H9 (cell line): ENCODE measurements at regions not wholly inside any gene's neighbourhood (a gene's known extent, or its start where the extent isn't known, plus 50 kb on each side); places are given as distances from the start of the nearest gene placed in this dataset.
A peak's percentile ranks its signal among the peaks of the same experiment; 100 is the strongest.

Experiments used
- DNase-seq: peaks from one replicate; pipeline ENCODE4 v3.0.0-alpha.2; 2017
- H2AFZ ChIP-seq: one replicate; pipeline ENCODE4 v1.6.1; 2013; ENCODE audit warnings: mild to moderate bottlenecking, low read length, control low read depth, moderate library complexity
- H2AK5ac ChIP-seq: 2 replicates; pipeline ENCODE4 v1.6.1; 2013; ENCODE audit warnings: low read length, control low read depth, mixed read lengths; ENCODE audit not compliant: insufficient read length
- H2BK120ac ChIP-seq: one replicate; pipeline ENCODE4 v1.6.1; 2013; ENCODE audit warnings: low read depth, mild to moderate bottlenecking, low read length, control low read depth, inconsistent platforms; ENCODE audit not compliant: poor library complexity, severe bottlenecking
- H2BK12ac ChIP-seq: 2 replicates; pipeline ENCODE4 v1.6.1; 2013; ENCODE audit warnings: low read length, control low read depth, mixed read lengths, low read depth; ENCODE audit not compliant: insufficient read length
- H2BK15ac ChIP-seq: 2 replicates; pipeline ENCODE4 v1.6.1; 2013; ENCODE audit warnings: low read depth, low read length, control low read depth
- H2BK20ac ChIP-seq: one replicate; pipeline ENCODE4 v1.6.1; 2013; ENCODE audit warnings: low read depth, mild to moderate bottlenecking, low read length, control low read depth, inconsistent platforms; ENCODE audit not compliant: poor library complexity, severe bottlenecking
- H2BK5ac ChIP-seq: 2 replicates; pipeline ENCODE4 v1.6.1; 2013; ENCODE audit warnings: low read length, control low read depth, mixed read lengths; ENCODE audit not compliant: insufficient read length
- H3K14ac ChIP-seq: 2 replicates; pipeline ENCODE4 v1.6.1; 2013; ENCODE audit warnings: low read length, control low read depth; ENCODE audit not compliant: insufficient read depth
- H3K18ac ChIP-seq: 2 replicates; pipeline ENCODE4 v1.6.1; 2013; ENCODE audit warnings: low read depth, mild to moderate bottlenecking, mixed read lengths, low read length, control low read depth; ENCODE audit not compliant: insufficient read length
- H3K23ac ChIP-seq: 2 replicates; pipeline ENCODE4 v1.6.1; 2013; ENCODE audit warnings: low read length, control low read depth, mixed read lengths, low read depth; ENCODE audit not compliant: insufficient read length
- H3K23me2 ChIP-seq: 2 replicates; pipeline ENCODE4 v1.6.1; 2013; ENCODE audit warnings: low read depth, mild to moderate bottlenecking, mixed read lengths, low read length, control low read depth; ENCODE audit not compliant: insufficient read length, poor library complexity, severe bottlenecking
- H3K27ac ChIP-seq: 2 replicates; pipeline ENCODE4 v1.5.1; 2013; ENCODE audit warnings: low read length, control low read depth, mixed read lengths, low read depth; ENCODE audit not compliant: insufficient read length
- H3K27me3 ChIP-seq: 2 replicates; pipeline ENCODE4 v1.6.1; 2013; ENCODE audit warnings: low read length, control low read depth, inconsistent platforms; ENCODE audit not compliant: insufficient read depth
- H3K4ac ChIP-seq: 2 replicates; pipeline ENCODE4 v1.6.1; 2013; ENCODE audit warnings: low read depth, mild to moderate bottlenecking, control low read depth, inconsistent platforms, low read length, moderate library complexity
- H3K4me1 ChIP-seq: 2 replicates; pipeline ENCODE4 v1.6.1; 2013; ENCODE audit warnings: low read length, control low read depth, inconsistent platforms; ENCODE audit not compliant: insufficient read depth
- H3K4me2 ChIP-seq: 2 replicates; pipeline ENCODE4 v1.6.1; 2013; ENCODE audit warnings: low read length, control low read depth, mixed read lengths; ENCODE audit not compliant: insufficient read length, insufficient read depth
- H3K56ac ChIP-seq: 2 replicates; pipeline ENCODE4 v1.6.1; 2013; ENCODE audit warnings: low read depth, mild to moderate bottlenecking, mixed read lengths, low read length, control low read depth; ENCODE audit not compliant: insufficient read length
- H3K79me1 ChIP-seq: 2 replicates; pipeline ENCODE4 v1.6.1; 2013; ENCODE audit warnings: low read depth, mild to moderate bottlenecking, moderate library complexity, low read length, control low read depth, inconsistent platforms; ENCODE audit not compliant: insufficient read depth, poor library complexity, severe bottlenecking
- H3K79me2 ChIP-seq: 2 replicates; pipeline ENCODE4 v1.6.1; 2013; ENCODE audit warnings: low read length, control low read depth, inconsistent platforms; ENCODE audit not compliant: insufficient read depth
- H3K9ac ChIP-seq: 2 replicates; pipeline ENCODE4 v1.6.1; 2013; ENCODE audit warnings: low read length, control low read depth, mixed read lengths; ENCODE audit not compliant: insufficient read length; ENCODE audit errors: extremely low read depth
- H3K9me3 ChIP-seq: one replicate; pipeline ENCODE4 v1.6.1; 2013; ENCODE audit warnings: low read depth, low read length, inconsistent platforms; ENCODE audit not compliant: control insufficient read depth
- H3T11ph ChIP-seq: one replicate; pipeline ENCODE4 v1.6.1; 2013; ENCODE audit warnings: mild to moderate bottlenecking, low read length, control low read depth, inconsistent platforms
- H4K20me1 ChIP-seq: one replicate; pipeline ENCODE4 v1.6.1; 2013; ENCODE audit not compliant: control insufficient read depth, insufficient read length, insufficient read depth
- H4K5ac ChIP-seq: 2 replicates; pipeline ENCODE4 v1.6.1; 2013; ENCODE audit warnings: low read depth, mild to moderate bottlenecking, mixed read lengths, low read length, control low read depth; ENCODE audit not compliant: insufficient read length
- H4K8ac ChIP-seq: replicated peaks from 2 replicates; pipeline ENCODE4 v1.6.1; 2013; ENCODE audit warnings: low read length, control low read depth, mixed read lengths, low read depth; ENCODE audit not compliant: insufficient read length
- H4K91ac ChIP-seq: 2 replicates; pipeline ENCODE4 v1.6.1; 2013; ENCODE audit warnings: low read depth, mild to moderate bottlenecking, moderate library complexity, mixed read lengths, low read length, control low read depth; ENCODE audit not compliant: insufficient read length
- H3K27ac Mint-ChIP-seq, 3 experiments: 2 replicates in 2 of 3; 3 replicates in 1 of 3; pipeline ENCODE4 v1.8.0; 2020 to 2021; ENCODE audit warnings: mixed read lengths in 3 of 3, mild to moderate bottlenecking in 1 of 3, moderate library complexity in 1 of 3
- H3K27me3 Mint-ChIP-seq: 2 replicates; pipeline ENCODE4 v1.8.0; 2021; ENCODE audit warnings: low read depth, mild to moderate bottlenecking, moderate library complexity, mixed read lengths
- H3K36me3 Mint-ChIP-seq, 3 experiments: 2 replicates in 2 of 3; 3 replicates in 1 of 3; pipeline ENCODE4 v1.8.0; 2020 to 2021; ENCODE audit warnings: low read depth in 3 of 3, mixed read lengths in 3 of 3; ENCODE audit not compliant: insufficient read depth in 1 of 3
- H3K4me1 Mint-ChIP-seq, 2 experiments: 2 replicates each; pipeline ENCODE4 v1.8.0; 2020; ENCODE audit warnings: mixed read lengths in 2 of 2
- H3K4me3 Mint-ChIP-seq, 2 experiments: 2 replicates in 1 of 2; 3 replicates in 1 of 2; pipeline ENCODE4 v1.8.0; 2020 to 2021; ENCODE audit warnings: mild to moderate bottlenecking in 2 of 2, mixed read lengths in 2 of 2, moderate library complexity in 1 of 2
- H3K9me3 Mint-ChIP-seq, 2 experiments: 2 replicates in 1 of 2; 3 replicates in 1 of 2; pipeline ENCODE4 v1.8.0; 2020; ENCODE audit warnings: mild to moderate bottlenecking in 2 of 2, mixed read lengths in 2 of 2, moderate library complexity in 1 of 2
- WGBS: extraction: QIAGEN DNeasy Blood & Tissue Kit; methylation state at CpG from one replicate; pipeline ENCODE4 v1.1.7; 2013; ENCODE audit warnings: missing lambda C conversion rate, low lambda C conversion rate, mixed read lengths; ENCODE audit not compliant: insufficient read length; ENCODE audit errors: extremely low coverage; 5-methylcytosine and 5-hydroxymethylcytosine counted together
- TF ChIP-seq, protein P1 (sequence below): fragments of 200-600 bp; sonication (generic); conservative IDR thresholded peaks from 3 replicates; pipeline ENCODE4 v1.8.0; 2021; ENCODE audit warnings: antibody characterized with exemption, mild to moderate bottlenecking

DNA sequence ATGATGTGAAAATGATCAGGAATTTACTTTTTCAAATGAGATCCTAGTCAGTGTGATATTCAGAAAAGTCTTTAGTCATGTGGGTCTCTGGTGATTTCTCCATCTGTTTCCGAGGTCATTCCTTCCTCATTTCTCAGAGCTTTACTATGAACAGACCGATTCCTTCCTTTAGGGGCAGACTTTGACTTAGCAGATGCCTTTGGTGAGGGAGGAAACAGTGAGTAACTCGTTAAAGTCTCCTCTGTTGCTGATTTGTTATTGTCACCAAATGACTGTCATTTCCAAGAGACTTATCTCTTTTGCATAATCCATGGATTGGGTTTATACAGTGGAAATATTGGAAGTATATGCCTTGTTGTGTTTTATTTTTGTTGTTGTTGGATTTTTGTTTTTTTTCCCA is 76.2 kb upstream of the CD99 start:
- Histone ChIP-seq H4K20me1 (no peaks in the 10 kb centered on the region), H2BK20ac (no peak overlapping the region), H3K79me1 (peaks cover 7% of the 10 kb centered on the region), H3K4ac (no peak overlapping the region), H2BK15ac (no peak overlapping the region), H3K4me2 (no peak overlapping the region), H2AK5ac (no peak overlapping the region), H4K5ac (no peak overlapping the region), H3K56ac (no peak overlapping the region), H3K27me3 (no peaks in the 10 kb centered on the region), H3K23me2 (peaks cover 10% of the 10 kb centered on the region), H2BK120ac (no peak overlapping the region), H4K91ac (no peak overlapping the region), H3K23ac (no peak overlapping the region), H3K14ac (no peak overlapping the region), H3K4me1 (no peaks in the 10 kb centered on the region; the same call in 1 of the 2 replicates), H3K9me3 (no peaks in the 10 kb centered on the region), H3K27ac (no peak overlapping the region), H4K8ac (no peak overlapping the region), H3K18ac (no peak overlapping the region), H3K9ac (no peak overlapping the region), H3T11ph (no peak overlapping the region), H2BK12ac (no peak overlapping the region), H2AFZ (no peak overlapping the region), H3K79me2 (peaks cover 1% of the 10 kb centered on the region; the same call in 1 of the 2 replicates), H2BK5ac (no peak overlapping the region)
- Mint-ChIP-seq H3K36me3 (peaks cover 27 to 78% (median 74%) of the 10 kb centered on the region in 3 experiments; a peak in 6 of 7 replicates), H3K4me3 (no peak overlapping the region), H3K27ac (peak overlapping the region; percentile 36 to 90 (median 88); a peak in 6 of 7 replicates), H3K27me3 (no peaks in the 10 kb centered on the region; the same call in 1 of the 2 replicates), H3K9me3 (no peaks in the 10 kb centered on the region), H3K4me1 (peaks cover 25 to 27% of the 10 kb centered on the region in 2 experiments)
- TF ChIP-seq, protein P1, sequence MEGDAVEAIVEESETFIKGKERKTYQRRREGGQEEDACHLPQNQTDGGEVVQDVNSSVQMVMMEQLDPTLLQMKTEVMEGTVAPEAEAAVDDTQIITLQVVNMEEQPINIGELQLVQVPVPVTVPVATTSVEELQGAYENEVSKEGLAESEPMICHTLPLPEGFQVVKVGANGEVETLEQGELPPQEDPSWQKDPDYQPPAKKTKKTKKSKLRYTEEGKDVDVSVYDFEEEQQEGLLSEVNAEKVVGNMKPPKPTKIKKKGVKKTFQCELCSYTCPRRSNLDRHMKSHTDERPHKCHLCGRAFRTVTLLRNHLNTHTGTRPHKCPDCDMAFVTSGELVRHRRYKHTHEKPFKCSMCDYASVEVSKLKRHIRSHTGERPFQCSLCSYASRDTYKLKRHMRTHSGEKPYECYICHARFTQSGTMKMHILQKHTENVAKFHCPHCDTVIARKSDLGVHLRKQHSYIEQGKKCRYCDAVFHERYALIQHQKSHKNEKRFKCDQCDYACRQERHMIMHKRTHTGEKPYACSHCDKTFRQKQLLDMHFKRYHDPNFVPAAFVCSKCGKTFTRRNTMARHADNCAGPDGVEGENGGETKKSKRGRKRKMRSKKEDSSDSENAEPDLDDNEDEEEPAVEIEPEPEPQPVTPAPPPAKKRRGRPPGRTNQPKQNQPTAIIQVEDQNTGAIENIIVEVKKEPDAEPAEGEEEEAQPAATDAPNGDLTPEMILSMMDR: peak; percentile 61
- no CpG with 5 or more reads among the region's 3 CpGs for WGBS
- no peak for DNase-seq
